Ovary (tissue), 7 donors: ENCODE measurements at regions not wholly inside any gene's neighbourhood (a gene's known extent, or its start where the extent isn't known, plus 50 kb on each side); places are given as distances from the start of the nearest gene placed in this dataset.

Experiments
- DNase-seq, 5 donors: peaks; one replicate each; pipeline ENCODE4 v3.0.0-alpha.2; 2019 to 2020
- H3K27ac ChIP-seq, 2 donors: fragments of 200-600 bp; one replicate each; pipeline versions ENCODE4 v1.5.1 to v1.8.0; 2019 to 2022
- H3K27me3 ChIP-seq: fragments of 200-600 bp; one replicate; pipeline ENCODE4 v1.8.0; 2022
- H3K36me3 ChIP-seq: fragments of 200-600 bp; sonication (generic); one replicate; pipeline ENCODE4 v1.5.1; 2019
- H3K4me1 ChIP-seq: one replicate; pipeline ENCODE4 v1.8.1; 2013; ENCODE audit warnings: mild to moderate bottlenecking, moderate library complexity; ENCODE audit not compliant: insufficient read depth
- H3K4me3 ChIP-seq: fragments of 200-600 bp; sonication (generic); one replicate; pipeline ENCODE4 v1.5.1; 2017
- H3K9me3 ChIP-seq, 2 donors: fragments of 200-600 bp in 1 of 2; sonication (generic) in 1 of 2; one replicate each; pipeline versions ENCODE4 v1.5.1 to v1.8.1; 2013 to 2019; ENCODE audit warnings: mild to moderate bottlenecking in 1 of 2, moderate library complexity in 1 of 2
- EP300 ChIP-seq: sonication (generic); formaldehyde crosslinking; IDR thresholded peaks from one replicate; pipeline ENCODE4 v1.6.1; 2017; ENCODE audit warnings: antibody characterized with exemption
- POLR2A ChIP-seq: fragments of 450-650 bp; IDR thresholded peaks from one replicate; pipeline ENCODE4 v1.6.1; 2017; ENCODE audit warnings: antibody characterized with exemption, mild to moderate bottlenecking, moderate library complexity
- WGBS, 3 donors: extraction: QIAGEN DNeasy Blood & Tissue Kit in 1 of 3; methylation state at CpG; one replicate each; pipeline versions ENCODE4 v1.1.5 to v1.1.7; 2013 to 2017; 5-methylcytosine and 5-hydroxymethylcytosine counted together
- intact Hi-C, 4 donors: fragments of 100-400 bp; cut with DNase I; formaldehyde crosslinking; loops; one replicate each; pipeline versions ENCODE4 v1.11.0 to v1.15.1; 2022 to 2023
- TF ChIP-seq, protein P1 (sequence below), 3 donors: fragments of 450-650 bp in 2 of 3; fragments of 200-600 bp in 1 of 3; IDR thresholded peaks; one replicate each; pipeline versions ENCODE4 v1.5.1 to v1.8.0; 2016 to 2022; ENCODE audit warnings: antibody characterized with exemption in 3 of 3, mild to moderate bottlenecking in 1 of 3
- donor health status: DM: no; HTN: no; CAD: no; lungs with moderate emphysema.
- donor health status: DM: no; HTN: no; CAD: no.
- donor health status: Bipolar disorder and iron deficiency.
- donor health status: DM: no; HTN: no; CAD: no.
- donor health status: DM: yes; HTN: yes; CAD: no.

DNA sequence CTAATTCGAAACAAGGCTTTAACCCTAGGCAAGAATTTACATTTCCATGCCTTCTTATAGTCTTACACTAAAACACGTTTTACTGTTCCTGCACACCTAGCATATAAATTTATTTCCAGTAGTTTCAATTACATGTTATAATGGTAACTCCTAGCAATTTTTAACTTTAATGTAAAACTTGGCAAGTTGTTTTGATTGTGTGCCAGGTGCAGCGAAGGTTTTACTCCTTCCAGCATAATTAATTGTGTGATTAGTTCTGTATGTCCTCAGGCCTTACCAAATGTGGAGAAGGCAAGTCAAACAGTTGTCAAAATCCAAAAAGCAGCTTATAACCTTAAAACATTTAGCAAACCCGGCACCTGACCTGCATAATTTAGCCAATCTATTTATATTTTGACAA is 114.8 kb downstream of the KCNK1 start:
- no peak for TF ChIP-seq POLR2A
- TF ChIP-seq EP300: no peak
- TF ChIP-seq, protein P1, sequence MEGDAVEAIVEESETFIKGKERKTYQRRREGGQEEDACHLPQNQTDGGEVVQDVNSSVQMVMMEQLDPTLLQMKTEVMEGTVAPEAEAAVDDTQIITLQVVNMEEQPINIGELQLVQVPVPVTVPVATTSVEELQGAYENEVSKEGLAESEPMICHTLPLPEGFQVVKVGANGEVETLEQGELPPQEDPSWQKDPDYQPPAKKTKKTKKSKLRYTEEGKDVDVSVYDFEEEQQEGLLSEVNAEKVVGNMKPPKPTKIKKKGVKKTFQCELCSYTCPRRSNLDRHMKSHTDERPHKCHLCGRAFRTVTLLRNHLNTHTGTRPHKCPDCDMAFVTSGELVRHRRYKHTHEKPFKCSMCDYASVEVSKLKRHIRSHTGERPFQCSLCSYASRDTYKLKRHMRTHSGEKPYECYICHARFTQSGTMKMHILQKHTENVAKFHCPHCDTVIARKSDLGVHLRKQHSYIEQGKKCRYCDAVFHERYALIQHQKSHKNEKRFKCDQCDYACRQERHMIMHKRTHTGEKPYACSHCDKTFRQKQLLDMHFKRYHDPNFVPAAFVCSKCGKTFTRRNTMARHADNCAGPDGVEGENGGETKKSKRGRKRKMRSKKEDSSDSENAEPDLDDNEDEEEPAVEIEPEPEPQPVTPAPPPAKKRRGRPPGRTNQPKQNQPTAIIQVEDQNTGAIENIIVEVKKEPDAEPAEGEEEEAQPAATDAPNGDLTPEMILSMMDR (IDR thresholded peaks at IDR 0.05): no peak
- H3K36me3 ChIP-seq: no peaks in the 10 kb centered on the region
- no peaks in the 10 kb centered on the region for H3K27me3 ChIP-seq
- WGBS, 3 donors: 52 to 66% (median 61%) methylated on average over 4 of the region's 4 CpGs
- intact Hi-C loops: no loop called here
- no peak for DNase-seq
- H3K9me3 ChIP-seq: no peaks in the 10 kb centered on the region
- H3K27ac ChIP-seq: no peak overlapping the region
- H3K4me3 ChIP-seq: no peak overlapping the region
- no peaks in the 10 kb centered on the region for H3K4me1 ChIP-seq

DNA sequence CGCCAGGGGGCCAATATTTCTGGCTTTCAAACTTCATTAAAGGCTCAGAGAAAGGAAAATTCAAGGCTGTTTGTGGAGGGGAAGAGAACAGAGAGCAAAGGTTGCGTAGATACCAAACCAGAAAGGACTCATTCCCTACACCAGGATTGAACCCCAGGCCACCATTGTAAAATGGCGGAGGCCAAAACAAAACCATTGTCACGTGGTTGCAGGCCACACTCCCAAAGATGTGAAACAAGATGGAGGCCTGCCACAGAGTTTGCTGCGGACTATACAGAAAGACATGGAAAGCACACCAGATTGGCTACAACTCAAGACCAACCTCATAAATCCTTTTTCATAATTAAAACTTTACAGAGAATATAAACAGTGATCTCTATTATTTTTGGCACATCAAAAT is 116.5 kb downstream of the KCNK1 start:
- Histone ChIP-seq H3K27me3 (no peaks in the 10 kb centered on the region), H3K9me3 (no peaks in the 10 kb centered on the region), H3K36me3 (no peaks in the 10 kb centered on the region), H3K27ac (no peak overlapping the region), H3K4me3 (no peak overlapping the region), H3K4me1 (no peaks in the 10 kb centered on the region)
- TF ChIP-seq POLR2A (no peak), EP300 (no peak)
- TF ChIP-seq, protein P1 (IDR thresholded peaks at IDR 0.05): no peak
- intact Hi-C loops: no loop called here
- no peak for DNase-seq
- 73 to 74% (median 73%) methylated on average over 5 of the region's 5 CpGs for WGBS, 3 donors

DNA sequence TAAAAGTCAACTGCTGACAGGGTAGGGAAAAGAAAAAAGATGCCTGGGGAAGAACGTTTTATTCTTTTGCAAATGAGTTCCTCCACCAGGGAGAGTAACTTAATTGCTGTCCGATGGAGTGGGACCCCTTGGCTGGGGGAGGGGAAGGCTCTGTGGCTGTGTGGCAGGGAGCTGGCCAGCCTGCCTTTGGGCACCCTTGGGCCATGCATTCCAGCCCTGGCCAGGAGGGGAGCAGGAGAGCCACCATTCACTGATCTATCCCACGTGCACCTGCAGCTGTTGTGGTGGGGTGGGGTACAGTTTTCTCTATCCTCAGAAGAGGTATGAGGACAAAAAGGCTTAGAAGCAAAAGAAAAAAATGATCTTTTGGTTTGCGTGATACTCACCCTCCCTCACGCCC is 116.9 kb downstream of the KCNK1 start:
- H3K27ac ChIP-seq: no peak overlapping the region
- no peak for DNase-seq
- no peak for TF ChIP-seq EP300
- no peak for TF ChIP-seq POLR2A
- TF ChIP-seq, protein P1 (IDR thresholded peaks at IDR 0.05): no peak

DNA sequence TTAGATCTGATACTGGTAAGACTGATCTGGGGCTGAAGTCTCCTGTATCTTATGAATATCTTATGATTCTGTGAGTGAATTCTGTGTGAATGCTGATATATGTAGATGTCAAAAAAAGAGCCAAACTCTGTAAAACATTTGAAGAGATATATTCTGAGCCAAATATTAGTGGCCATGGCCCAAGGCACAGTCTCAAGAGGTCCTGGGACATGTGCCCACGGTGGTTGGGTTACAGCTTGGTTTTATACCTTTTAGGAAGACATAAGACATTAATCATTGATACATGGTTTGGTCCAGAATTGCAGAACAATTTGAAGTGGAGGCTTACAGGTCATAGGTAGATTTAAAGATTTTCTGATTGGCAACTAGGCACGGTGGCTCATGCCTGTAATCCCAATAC is 118.3 kb downstream of the KCNK1 start:
- Histone ChIP-seq H3K4me1 (no peaks in the 10 kb centered on the region), H3K9me3 (no peaks in the 10 kb centered on the region), H3K27me3 (no peaks in the 10 kb centered on the region), H3K4me3 (no peak overlapping the region), H3K36me3 (no peaks in the 10 kb centered on the region), H3K27ac (no peak overlapping the region)
- intact Hi-C loops: no loop called here
- WGBS, 3 donors: 61 to 76% (median 68%) methylated on average over 2 of the region's 2 CpGs
- DNase-seq: no peak
- TF ChIP-seq EP300 (no peak), POLR2A (no peak)
- TF ChIP-seq, protein P1 (IDR thresholded peaks at IDR 0.05): no peak

More for the DNA sequence above, 116.9 kb downstream of the KCNK1 start:
- Histone ChIP-seq H3K36me3 (no peaks in the 10 kb centered on the region), H3K4me3 (no peak overlapping the region), H3K27me3 (no peaks in the 10 kb centered on the region), H3K9me3 (no peaks in the 10 kb centered on the region), H3K4me1 (no peaks in the 10 kb centered on the region)
- WGBS, 3 donors: 52 to 65% (median 57%) methylated on average over 5 of the region's 5 CpGs
- intact Hi-C loops: no loop called here

DNA sequence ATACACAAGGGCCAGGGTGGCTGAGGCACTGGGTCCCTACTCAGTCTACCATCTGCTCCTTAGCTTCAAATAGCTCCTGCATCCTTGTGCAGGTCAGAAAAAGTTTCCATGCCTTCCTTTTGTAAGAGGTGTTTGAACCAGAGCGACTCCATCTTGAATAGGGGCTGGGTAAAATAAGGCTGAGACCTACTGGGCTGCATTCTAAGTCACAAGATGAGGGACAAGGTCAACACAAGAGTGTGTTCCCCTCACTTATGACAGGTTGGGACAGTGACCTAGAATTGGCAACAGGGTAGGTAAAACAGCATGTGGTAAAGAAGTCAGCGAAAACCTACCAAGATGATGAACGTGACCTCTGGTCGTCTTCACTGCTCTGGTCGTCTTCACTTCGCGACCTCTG is 120.5 kb downstream of the KCNK1 start:
- Histone ChIP-seq H3K27ac (no peak overlapping the region), H3K9me3 (no peaks in the 10 kb centered on the region), H3K4me1 (no peaks in the 10 kb centered on the region), H3K4me3 (no peak overlapping the region), H3K27me3 (no peaks in the 10 kb centered on the region), H3K36me3 (no peaks in the 10 kb centered on the region)
- no peak for DNase-seq
- WGBS, 3 donors: 65 to 71% (median 65%) methylated on average over 7 of the region's 7 CpGs
- no peak for TF ChIP-seq EP300
- TF ChIP-seq POLR2A: no peak
- TF ChIP-seq, protein P1 (IDR thresholded peaks at IDR 0.05): no peak
- intact Hi-C loops: no loop called here
